Hepatocyte (in vitro differentiated cells): ENCODE measurements at regions not wholly inside any gene's neighbourhood (a gene's known extent, or its start where the extent isn't known, plus 50 kb on each side); places are given as distances from the start of the nearest gene placed in this dataset.
"Not testable (repeated sequence)": the region's sequence is repeated elsewhere in the genome, so short reads cannot be mapped to it uniquely, and the experiment has no call there.

Experiments used
- DNase-seq: peaks from one replicate; pipeline ENCODE4 v3.0.0-alpha.2; 2016; ENCODE audit warnings: low spot score
- H2AFZ ChIP-seq: fragments of 200-600 bp; sonication (generic); 2 replicates; pipeline ENCODE4 v1.6.0; 2016; ENCODE audit warnings: antibody characterized with exemption, mild to moderate bottlenecking
- H3K27ac ChIP-seq: fragments of 200-600 bp; sonication (generic); 2 replicates; pipeline ENCODE4 v1.5.1; 2016; ENCODE audit warnings: mild to moderate bottlenecking
- H3K27me3 ChIP-seq: fragments of 200-600 bp; sonication (generic); 2 replicates; pipeline ENCODE4 v1.6.1; 2016
- H3K36me3 ChIP-seq: fragments of 200-600 bp; sonication (generic); replicated peaks from 2 replicates; pipeline ENCODE4 v1.5.1; 2016; ENCODE audit warnings: low read depth; ENCODE audit not compliant: insufficient read depth
- H3K4me1 ChIP-seq: fragments of 200-600 bp; sonication (generic); 2 replicates; pipeline ENCODE4 v1.5.1; 2016; ENCODE audit warnings: mild to moderate bottlenecking, moderate library complexity; ENCODE audit not compliant: insufficient read depth
- H3K4me2 ChIP-seq: fragments of 200-600 bp; sonication (generic); 2 replicates; pipeline ENCODE4 v1.6.0; 2016
- H3K4me3 ChIP-seq: fragments of 200-600 bp; sonication (generic); 2 replicates; pipeline ENCODE4 v1.5.1; 2016; ENCODE audit warnings: mild to moderate bottlenecking
- H3K79me2 ChIP-seq: fragments of 200-600 bp; sonication (generic); 2 replicates; pipeline ENCODE4 v1.6.0; 2017; ENCODE audit warnings: mild to moderate bottlenecking
- H3K9me2 ChIP-seq: fragments of 200-600 bp; sonication (generic); replicated peaks from 2 replicates; pipeline ENCODE4 v1.6.0; 2017; ENCODE audit warnings: mild to moderate bottlenecking; ENCODE audit not compliant: insufficient read depth
- H3K9me3 ChIP-seq: fragments of 200-600 bp; sonication (generic); 2 replicates; pipeline ENCODE4 v1.5.1; 2016; ENCODE audit warnings: low read depth, mild to moderate bottlenecking
- H4K20me1 ChIP-seq: fragments of 200-600 bp; sonication (generic); 2 replicates; pipeline ENCODE4 v1.6.0; 2016; ENCODE audit warnings: mild to moderate bottlenecking; ENCODE audit not compliant: insufficient read depth, poor library complexity, severe bottlenecking
- EZH2 ChIP-seq: fragments of 200-600 bp; sonication (generic); IDR thresholded peaks from 2 replicates; pipeline ENCODE4 v1.6.1; 2016; ENCODE audit warnings: antibody characterized with exemption, mild to moderate bottlenecking, borderline replicate concordance
- EZH2phosphoT487 ChIP-seq: fragments of 200-600 bp; sonication (generic); IDR thresholded peaks from one replicate; pipeline ENCODE4 v1.6.1; 2018; ENCODE audit warnings: antibody characterized with exemption, mild to moderate bottlenecking, low read depth, moderate library complexity; ENCODE audit not compliant: unreplicated experiment, severe bottlenecking
- WGBS: methylation state at CpG from one replicate; pipeline ENCODE4 v1.1.6; 2016; ENCODE audit warnings: low lambda C conversion rate; ENCODE audit errors: missing lambda C conversion rate; 5-methylcytosine and 5-hydroxymethylcytosine counted together
- TF ChIP-seq, protein P1 (sequence below): fragments of 200-600 bp; sonication (generic); IDR thresholded peaks from 2 replicates; pipeline ENCODE4 v1.5.1; 2016; ENCODE audit warnings: antibody characterized with exemption, mild to moderate bottlenecking; ENCODE audit not compliant: poor library complexity

DNA sequence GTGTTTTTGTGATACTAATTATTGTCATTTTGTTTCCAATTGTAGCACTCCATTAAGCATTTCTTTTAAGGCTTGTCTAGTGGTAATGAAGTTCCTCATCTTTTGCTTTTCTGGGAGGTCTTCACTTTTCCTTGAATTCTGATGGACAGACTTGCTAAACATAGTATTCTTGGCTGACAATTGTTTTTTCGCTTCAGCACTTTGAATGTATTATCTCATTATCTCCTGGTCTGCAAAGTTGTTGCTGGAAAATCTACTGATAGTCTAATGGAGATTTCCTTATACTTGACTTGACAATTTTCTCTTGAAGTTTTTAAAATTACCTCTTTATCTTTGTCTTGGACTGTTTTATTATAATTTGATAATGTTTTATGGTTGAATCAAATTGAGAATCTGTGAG, 147.5 kb downstream of the FAM174A start:
- H3K79me2 ChIP-seq, result no peaks in the 10 kb centered on the region
- H3K27me3 ChIP-seq, result no peaks in the 10 kb centered on the region
- H4K20me1 ChIP-seq, result no peaks in the 10 kb centered on the region
- H3K9me2 ChIP-seq, result no peaks in the 10 kb centered on the region
- TF ChIP-seq EZH2 (no peak), EZH2phosphoT487 (no peak)
- TF ChIP-seq, protein P1, sequence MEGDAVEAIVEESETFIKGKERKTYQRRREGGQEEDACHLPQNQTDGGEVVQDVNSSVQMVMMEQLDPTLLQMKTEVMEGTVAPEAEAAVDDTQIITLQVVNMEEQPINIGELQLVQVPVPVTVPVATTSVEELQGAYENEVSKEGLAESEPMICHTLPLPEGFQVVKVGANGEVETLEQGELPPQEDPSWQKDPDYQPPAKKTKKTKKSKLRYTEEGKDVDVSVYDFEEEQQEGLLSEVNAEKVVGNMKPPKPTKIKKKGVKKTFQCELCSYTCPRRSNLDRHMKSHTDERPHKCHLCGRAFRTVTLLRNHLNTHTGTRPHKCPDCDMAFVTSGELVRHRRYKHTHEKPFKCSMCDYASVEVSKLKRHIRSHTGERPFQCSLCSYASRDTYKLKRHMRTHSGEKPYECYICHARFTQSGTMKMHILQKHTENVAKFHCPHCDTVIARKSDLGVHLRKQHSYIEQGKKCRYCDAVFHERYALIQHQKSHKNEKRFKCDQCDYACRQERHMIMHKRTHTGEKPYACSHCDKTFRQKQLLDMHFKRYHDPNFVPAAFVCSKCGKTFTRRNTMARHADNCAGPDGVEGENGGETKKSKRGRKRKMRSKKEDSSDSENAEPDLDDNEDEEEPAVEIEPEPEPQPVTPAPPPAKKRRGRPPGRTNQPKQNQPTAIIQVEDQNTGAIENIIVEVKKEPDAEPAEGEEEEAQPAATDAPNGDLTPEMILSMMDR, result no peak
- no peak overlapping the region for H3K27ac ChIP-seq
- DNase-seq, result no peak
- H3K4me2 ChIP-seq, result no peak overlapping the region
- peaks cover 9% of the 10 kb centered on the region for H3K9me3 ChIP-seq
- no peak overlapping the region for H2AFZ ChIP-seq
- no peak overlapping the region for H3K4me3 ChIP-seq
- WGBS, result 100% methylated on average over 1 of the region's 1 CpG
- H3K4me1 ChIP-seq, result no peaks in the 10 kb centered on the region
- H3K36me3 ChIP-seq, result no peaks in the 10 kb centered on the region

DNA sequence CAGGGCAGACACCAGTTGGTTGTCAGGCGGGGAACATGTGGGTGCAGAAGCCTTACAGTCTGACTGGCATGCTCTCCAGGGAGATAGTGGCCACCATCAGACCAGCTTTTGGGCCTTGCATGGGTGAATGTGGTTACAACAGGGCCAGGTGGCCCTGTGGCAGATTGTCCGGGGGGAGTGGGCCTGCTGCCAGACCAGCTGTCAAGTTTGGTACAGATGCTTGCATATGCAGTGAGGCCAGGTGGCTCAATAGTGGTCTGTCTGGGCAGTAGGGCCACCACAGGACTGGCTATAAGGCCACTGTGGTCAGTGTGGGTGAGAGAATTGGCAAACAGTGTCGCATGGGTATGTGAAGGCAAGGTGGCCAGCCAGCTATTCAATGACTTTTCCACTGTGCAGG, 148.7 kb downstream of the FAM174A start:
- 97% methylated on average over 3 of the region's 3 CpGs for WGBS
- no peaks in the 10 kb centered on the region for H3K4me1 ChIP-seq
- TF ChIP-seq EZH2phosphoT487, result no peak
- TF ChIP-seq, protein P1, result no peak
- TF ChIP-seq EZH2, result no peak

DNA sequence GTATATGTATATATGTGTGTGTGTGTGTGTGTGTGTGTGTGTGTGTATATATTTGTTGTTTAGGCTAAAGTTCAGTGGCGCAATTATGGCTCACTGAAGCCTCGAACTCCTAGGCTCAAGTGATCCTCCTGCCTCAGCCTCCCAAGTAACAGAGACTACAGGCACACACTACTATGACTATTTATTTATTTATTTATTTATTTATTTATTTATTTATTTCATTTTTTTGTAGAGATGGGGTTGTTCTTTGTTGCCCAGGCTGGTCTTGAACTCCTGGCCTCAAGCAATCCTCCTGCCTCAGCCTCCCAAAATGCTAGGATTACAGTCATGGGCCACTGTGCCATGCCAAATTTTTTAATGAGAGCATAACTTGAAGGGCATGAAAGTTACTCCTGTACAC, 149.9 kb downstream of the FAM174A start:
- 100% methylated on average over 2 of the region's 2 CpGs for WGBS
- not testable (repeated sequence) for H3K27me3 ChIP-seq, H2AFZ ChIP-seq, DNase-seq, H3K27ac ChIP-seq, H4K20me1 ChIP-seq, H3K9me2 ChIP-seq, H3K4me2 ChIP-seq, H3K36me3 ChIP-seq, H3K79me2 ChIP-seq, H3K4me3 ChIP-seq, H3K9me3 ChIP-seq, H3K4me1 ChIP-seq

More for the DNA sequence above, 148.7 kb downstream of the FAM174A start:
- H3K27ac ChIP-seq, result no peak overlapping the region
- no peak overlapping the region for H3K4me2 ChIP-seq
- no peaks in the 10 kb centered on the region for H3K79me2 ChIP-seq
- H3K36me3 ChIP-seq, result no peaks in the 10 kb centered on the region
- no peak overlapping the region for H3K4me3 ChIP-seq
- peaks cover 9% of the 10 kb centered on the region for H3K9me3 ChIP-seq
- no peak for DNase-seq
- no peaks in the 10 kb centered on the region for H3K27me3 ChIP-seq
- H4K20me1 ChIP-seq, result no peaks in the 10 kb centered on the region
- H3K9me2 ChIP-seq, result no peaks in the 10 kb centered on the region
- no peak overlapping the region for H2AFZ ChIP-seq

DNA sequence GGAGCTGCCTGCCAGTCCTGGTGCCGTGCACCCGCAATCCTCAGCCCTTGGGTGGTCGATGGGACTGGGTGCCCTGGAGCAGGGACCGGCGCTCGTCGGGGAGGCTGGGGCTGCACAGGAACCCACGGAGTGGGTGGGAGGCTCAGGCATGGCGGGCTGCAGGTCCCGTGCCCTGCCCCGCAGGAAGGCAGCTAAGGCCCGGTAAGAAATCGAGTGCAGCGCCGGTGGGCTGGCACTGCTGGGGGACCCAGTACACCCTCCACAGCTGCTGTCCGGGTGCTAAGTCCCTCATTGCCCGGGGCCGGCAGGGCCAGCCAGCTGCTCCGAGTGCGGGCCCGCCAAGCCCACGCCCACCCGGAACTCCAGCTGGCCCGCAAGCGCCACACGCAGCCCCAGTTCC, 153.7 kb downstream of the FAM174A start:
- not testable (repeated sequence) for H3K79me2 ChIP-seq, H3K4me2 ChIP-seq, H3K4me1 ChIP-seq, H3K9me2 ChIP-seq, H3K27ac ChIP-seq, H4K20me1 ChIP-seq, H3K36me3 ChIP-seq, H3K4me3 ChIP-seq, H3K27me3 ChIP-seq, H2AFZ ChIP-seq, H3K9me3 ChIP-seq, DNase-seq
- 98% methylated on average over 26 of the region's 26 CpGs for WGBS
